Fibroblast of mammary gland (primary cell): ENCODE measurements at regions not wholly inside any gene's neighbourhood (a gene's known extent, or its start where the extent isn't known, plus 50 kb on each side); places are given as distances from the start of the nearest gene placed in this dataset.

Experiments
- DNase-seq: peaks from one replicate; pipeline ENCODE4 v3.0.0-alpha.2; 2010; ENCODE audit warnings: low read depth
- H3K4me3 ChIP-seq: 2 replicates; pipeline ENCODE4 v1.5.1; 2011; ENCODE audit warnings: low read depth, mild to moderate bottlenecking, low read length, moderate library complexity; ENCODE audit not compliant: control insufficient read depth
- CTCF ChIP-seq: conservative IDR thresholded peaks from 2 replicates; pipeline ENCODE4 v1.5.1; 2011; ENCODE audit warnings: low read depth, low read length, inconsistent platforms; ENCODE audit not compliant: control insufficient read depth, insufficient read depth

- no peak for DNase-seq
- H3K4me3 ChIP-seq: no peak overlapping the region
- no peak for TF ChIP-seq CTCF
Observed at GRCh38 chr5:121731377-121731776, 120.3 kb upstream of the FTMT start.

GRCh38 chr5:121735618-121736017 is 116.1 kb upstream of the FTMT start:
- TF ChIP-seq CTCF: no peak
- H3K4me3 ChIP-seq: no peak overlapping the region
- DNase-seq: no peak

- no peak for TF ChIP-seq CTCF
- H3K4me3 ChIP-seq: no peak overlapping the region
- DNase-seq: no peak
Observed at GRCh38 chr5:121737120-121737519, 114.6 kb upstream of the FTMT start.

GRCh38 chr5:121741156-121741555 is 110.5 kb upstream of the FTMT start:
- H3K4me3 ChIP-seq: no peak overlapping the region
- no peak for DNase-seq
- no peak for TF ChIP-seq CTCF

GRCh38 chr5:121744577-121744976 is 107.1 kb upstream of the FTMT start:
- DNase-seq: no peak
- H3K4me3 ChIP-seq: no peak overlapping the region
- no peak for TF ChIP-seq CTCF

GRCh38 chr5:121745407-121745806 is 106.3 kb upstream of the FTMT start:
- no peak for DNase-seq
- no peak overlapping the region for H3K4me3 ChIP-seq
- no peak for TF ChIP-seq CTCF

- no peak for DNase-seq
- TF ChIP-seq CTCF: no peak
- H3K4me3 ChIP-seq: no peak overlapping the region
Observed at GRCh38 chr5:121746763-121747162, 104.9 kb upstream of the FTMT start.
